ENCODE measurements at regions not wholly inside any gene's neighbourhood (a gene's known extent, or its start where the extent isn't known, plus 50 kb on each side); places are given as distances from the start of the nearest gene placed in this dataset.

- in situ Hi-C loops (cut with MboI; ENCODE audit: low pct_unique_long_range_greater_than_20kb, low sequenced_read_pairs, unreplicated experiment): no loop called here
- TF ChIP-seq CTCF (IDR thresholded peaks at IDR 0.05; ENCODE audit: extremely low read depth, insufficient read depth, missing control alignments): no peak
- DNase-seq (ENCODE audit: low spot score): no peak
Observed at GRCh38 chr12:13924286-13924685, 57.1 kb downstream of the GRIN2B start.

- in situ Hi-C loops (cut with MboI; ENCODE audit: low pct_unique_long_range_greater_than_20kb, low sequenced_read_pairs, unreplicated experiment): no loop called here
- no peak for TF ChIP-seq CTCF (IDR thresholded peaks at IDR 0.05; ENCODE audit: extremely low read depth, insufficient read depth, missing control alignments)
- DNase-seq (ENCODE audit: low spot score): no peak
Observed at GRCh38 chr12:13918897-13919296, 62.5 kb downstream of the GRIN2B start.

DNA sequence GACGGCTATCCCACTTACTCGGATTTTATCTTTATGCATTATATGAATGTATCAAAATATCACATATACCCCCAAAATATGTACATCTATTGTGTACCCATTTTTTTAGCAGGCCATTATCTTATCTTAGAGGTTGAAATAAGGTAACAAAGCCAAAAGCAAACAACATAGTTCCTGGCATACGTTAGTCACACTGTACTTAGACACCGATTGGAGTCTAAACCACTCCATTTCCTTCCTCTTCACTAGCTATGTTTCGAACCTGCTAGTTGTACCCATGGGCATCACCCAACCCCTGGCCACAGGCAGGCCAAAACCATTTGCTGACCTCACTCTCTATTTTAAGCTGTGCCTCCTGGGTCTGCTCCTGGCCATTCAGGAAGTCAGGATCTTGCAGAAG is 66.3 kb downstream of the GRIN2B start:
- in situ Hi-C loops (cut with MboI; ENCODE audit: low pct_unique_long_range_greater_than_20kb, low sequenced_read_pairs, unreplicated experiment): no loop called here
- no peak for TF ChIP-seq CTCF (IDR thresholded peaks at IDR 0.05; ENCODE audit: extremely low read depth, insufficient read depth, missing control alignments)
- DNase-seq (ENCODE audit: low spot score): no peak

DNA sequence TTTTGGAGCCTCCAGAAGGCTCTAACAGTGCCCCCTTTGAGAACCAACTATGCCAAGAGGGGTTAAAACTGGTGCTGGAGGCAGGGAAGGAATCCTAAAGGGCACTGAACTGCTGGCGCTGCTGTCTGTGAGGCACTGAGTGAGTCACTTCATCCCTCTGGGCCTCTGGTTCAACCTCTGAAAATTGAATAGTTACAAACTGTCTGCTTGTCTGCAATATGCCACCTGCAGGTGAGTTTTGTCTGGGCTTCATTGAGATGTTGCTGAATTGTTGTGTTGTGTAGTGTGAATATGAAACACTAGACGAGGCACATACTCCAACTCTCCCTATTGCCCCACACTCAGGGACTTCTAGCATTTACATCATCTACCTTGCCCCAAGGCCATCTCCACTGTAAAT is 68.0 kb downstream of the GRIN2B start:
- no peak for DNase-seq (ENCODE audit: low spot score)
- in situ Hi-C loops (cut with MboI; ENCODE audit: low pct_unique_long_range_greater_than_20kb, low sequenced_read_pairs, unreplicated experiment): no loop called here

DNA sequence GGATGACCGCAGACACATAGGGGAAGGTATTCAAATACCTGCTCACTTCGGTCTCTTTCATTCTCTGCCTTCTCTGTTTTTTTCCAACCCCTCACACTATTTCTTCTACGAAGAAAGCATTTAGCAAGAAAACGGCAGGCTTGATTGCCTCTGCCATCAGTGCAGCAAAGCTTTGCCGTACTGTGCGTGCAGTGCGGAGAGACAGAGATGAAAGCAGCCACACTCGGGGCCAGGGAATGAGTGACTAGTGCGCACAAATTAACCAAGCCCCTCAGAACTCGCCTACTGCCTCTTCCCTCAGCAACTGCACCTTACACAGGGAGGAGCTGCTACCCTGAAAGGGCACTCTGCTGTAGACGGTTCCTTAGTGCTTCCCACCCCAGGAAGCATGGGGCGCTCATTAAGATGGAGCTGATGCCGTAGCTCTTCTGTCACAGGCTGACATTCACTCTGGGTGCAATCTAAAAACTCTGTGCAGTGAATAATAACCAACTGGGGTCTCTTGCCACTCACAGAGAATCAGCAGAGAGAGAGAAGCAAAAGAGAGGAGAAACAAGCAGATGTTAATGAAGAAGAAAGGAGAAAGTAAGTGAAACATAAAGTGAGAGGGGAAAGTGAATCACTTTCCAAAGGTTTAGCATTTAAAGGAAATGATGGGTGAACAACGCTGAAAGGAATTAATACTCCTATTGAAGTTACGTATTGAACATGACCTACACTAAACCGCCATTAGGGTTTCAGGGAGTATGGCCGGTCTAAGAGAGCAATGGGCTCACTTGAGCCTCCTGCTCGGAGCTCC is 69.4 kb downstream of the GRIN2B start:
- no peak for DNase-seq (ENCODE audit: low spot score)
- no peak for TF ChIP-seq CTCF (IDR thresholded peaks at IDR 0.05; ENCODE audit: extremely low read depth, insufficient read depth, missing control alignments)
- in situ Hi-C loops (cut with MboI; ENCODE audit: low pct_unique_long_range_greater_than_20kb, low sequenced_read_pairs, unreplicated experiment): no loop called here

More for the DNA sequence above, 68.0 kb downstream of the GRIN2B start:
- TF ChIP-seq CTCF (IDR thresholded peaks at IDR 0.05; ENCODE audit: extremely low read depth, insufficient read depth, missing control alignments): no peak

- DNase-seq (ENCODE audit: low spot score): no peak
- in situ Hi-C loops (cut with MboI; ENCODE audit: low pct_unique_long_range_greater_than_20kb, low sequenced_read_pairs, unreplicated experiment): no loop called here
- no peak for TF ChIP-seq CTCF (IDR thresholded peaks at IDR 0.05; ENCODE audit: extremely low read depth, insufficient read depth, missing control alignments)
Observed at GRCh38 chr12:13905794-13906193, 75.6 kb downstream of the GRIN2B start.

All from GM13977 (cell line).